ENCODE measurements at regions not wholly inside any gene's neighbourhood (a gene's known extent, or its start where the extent isn't known, plus 50 kb on each side); places are given as distances from the start of the nearest gene placed in this dataset.

GRCh38 chr7:12951397-12951801 is 264.0 kb downstream of the ARL4A start:
- no peak for TF ChIP-seq SPI1 (IDR thresholded peaks at IDR 0.05; ENCODE audit: borderline replicate concordance, low read depth)
- TF ChIP-seq, protein P1, sequence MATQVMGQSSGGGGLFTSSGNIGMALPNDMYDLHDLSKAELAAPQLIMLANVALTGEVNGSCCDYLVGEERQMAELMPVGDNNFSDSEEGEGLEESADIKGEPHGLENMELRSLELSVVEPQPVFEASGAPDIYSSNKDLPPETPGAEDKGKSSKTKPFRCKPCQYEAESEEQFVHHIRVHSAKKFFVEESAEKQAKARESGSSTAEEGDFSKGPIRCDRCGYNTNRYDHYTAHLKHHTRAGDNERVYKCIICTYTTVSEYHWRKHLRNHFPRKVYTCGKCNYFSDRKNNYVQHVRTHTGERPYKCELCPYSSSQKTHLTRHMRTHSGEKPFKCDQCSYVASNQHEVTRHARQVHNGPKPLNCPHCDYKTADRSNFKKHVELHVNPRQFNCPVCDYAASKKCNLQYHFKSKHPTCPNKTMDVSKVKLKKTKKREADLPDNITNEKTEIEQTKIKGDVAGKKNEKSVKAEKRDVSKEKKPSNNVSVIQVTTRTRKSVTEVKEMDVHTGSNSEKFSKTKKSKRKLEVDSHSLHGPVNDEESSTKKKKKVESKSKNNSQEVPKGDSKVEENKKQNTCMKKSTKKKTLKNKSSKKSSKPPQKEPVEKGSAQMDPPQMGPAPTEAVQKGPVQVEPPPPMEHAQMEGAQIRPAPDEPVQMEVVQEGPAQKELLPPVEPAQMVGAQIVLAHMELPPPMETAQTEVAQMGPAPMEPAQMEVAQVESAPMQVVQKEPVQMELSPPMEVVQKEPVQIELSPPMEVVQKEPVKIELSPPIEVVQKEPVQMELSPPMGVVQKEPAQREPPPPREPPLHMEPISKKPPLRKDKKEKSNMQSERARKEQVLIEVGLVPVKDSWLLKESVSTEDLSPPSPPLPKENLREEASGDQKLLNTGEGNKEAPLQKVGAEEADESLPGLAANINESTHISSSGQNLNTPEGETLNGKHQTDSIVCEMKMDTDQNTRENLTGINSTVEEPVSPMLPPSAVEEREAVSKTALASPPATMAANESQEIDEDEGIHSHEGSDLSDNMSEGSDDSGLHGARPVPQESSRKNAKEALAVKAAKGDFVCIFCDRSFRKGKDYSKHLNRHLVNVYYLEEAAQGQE (IDR thresholded peaks at IDR 0.05; ENCODE audit: insufficient replicate concordance, low read depth) = no peak
- no peak for TF ChIP-seq POLR2AphosphoS5 (IDR thresholded peaks at IDR 0.05; ENCODE audit: low read depth)
- no peak for TF ChIP-seq GABPA (IDR thresholded peaks at IDR 0.05; ENCODE audit: low read depth)
- TF ChIP-seq, protein P2, sequence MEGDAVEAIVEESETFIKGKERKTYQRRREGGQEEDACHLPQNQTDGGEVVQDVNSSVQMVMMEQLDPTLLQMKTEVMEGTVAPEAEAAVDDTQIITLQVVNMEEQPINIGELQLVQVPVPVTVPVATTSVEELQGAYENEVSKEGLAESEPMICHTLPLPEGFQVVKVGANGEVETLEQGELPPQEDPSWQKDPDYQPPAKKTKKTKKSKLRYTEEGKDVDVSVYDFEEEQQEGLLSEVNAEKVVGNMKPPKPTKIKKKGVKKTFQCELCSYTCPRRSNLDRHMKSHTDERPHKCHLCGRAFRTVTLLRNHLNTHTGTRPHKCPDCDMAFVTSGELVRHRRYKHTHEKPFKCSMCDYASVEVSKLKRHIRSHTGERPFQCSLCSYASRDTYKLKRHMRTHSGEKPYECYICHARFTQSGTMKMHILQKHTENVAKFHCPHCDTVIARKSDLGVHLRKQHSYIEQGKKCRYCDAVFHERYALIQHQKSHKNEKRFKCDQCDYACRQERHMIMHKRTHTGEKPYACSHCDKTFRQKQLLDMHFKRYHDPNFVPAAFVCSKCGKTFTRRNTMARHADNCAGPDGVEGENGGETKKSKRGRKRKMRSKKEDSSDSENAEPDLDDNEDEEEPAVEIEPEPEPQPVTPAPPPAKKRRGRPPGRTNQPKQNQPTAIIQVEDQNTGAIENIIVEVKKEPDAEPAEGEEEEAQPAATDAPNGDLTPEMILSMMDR (IDR thresholded peaks at IDR 0.05; ENCODE audit: insufficient read depth, low read length) = no peak
- DNase-seq (ENCODE audit: low read depth in 1 of 2, low spot score in 1 of 2) = no peak
- Histone ChIP-seq H3K27ac (replicated peaks) (no peak overlapping the region), H3K27me3 (ENCODE audit: insufficient read depth, poor library complexity, severe bottlenecking) (no peaks in the 10 kb centered on the region), H3K4me3 (replicated peaks; ENCODE audit: insufficient read depth, low read length) (no peak overlapping the region)

- Histone ChIP-seq H3K4me3 (replicated peaks; ENCODE audit: insufficient read depth, low read length) (no peak overlapping the region), H3K27ac (replicated peaks) (no peak overlapping the region), H3K27me3 (ENCODE audit: insufficient read depth, poor library complexity, severe bottlenecking) (no peaks in the 10 kb centered on the region)
- no peak for DNase-seq (ENCODE audit: low read depth in 1 of 2, low spot score in 1 of 2)
- no peak for TF ChIP-seq SPI1 (IDR thresholded peaks at IDR 0.05; ENCODE audit: borderline replicate concordance, low read depth)
- TF ChIP-seq, protein P2 (IDR thresholded peaks at IDR 0.05; ENCODE audit: insufficient read depth, low read length) = no peak
- TF ChIP-seq GABPA (IDR thresholded peaks at IDR 0.05; ENCODE audit: low read depth) = no peak
Observed at GRCh38 chr7:12954380-12955033, 267.1 kb downstream of the ARL4A start.

- Histone ChIP-seq H3K27ac (replicated peaks) (no peak overlapping the region), H3K4me3 (replicated peaks; ENCODE audit: insufficient read depth, low read length) (no peak overlapping the region), H3K27me3 (ENCODE audit: insufficient read depth, poor library complexity, severe bottlenecking) (no peaks in the 10 kb centered on the region)
- DNase-seq (ENCODE audit: low read depth in 1 of 2, low spot score in 1 of 2) = no peak
- TF ChIP-seq, protein P2 (IDR thresholded peaks at IDR 0.05; ENCODE audit: insufficient read depth, low read length) = no peak
- no peak for TF ChIP-seq GABPA (IDR thresholded peaks at IDR 0.05; ENCODE audit: low read depth)
Observed at GRCh38 chr7:12957487-12957886, 270.1 kb downstream of the ARL4A start.

DNA sequence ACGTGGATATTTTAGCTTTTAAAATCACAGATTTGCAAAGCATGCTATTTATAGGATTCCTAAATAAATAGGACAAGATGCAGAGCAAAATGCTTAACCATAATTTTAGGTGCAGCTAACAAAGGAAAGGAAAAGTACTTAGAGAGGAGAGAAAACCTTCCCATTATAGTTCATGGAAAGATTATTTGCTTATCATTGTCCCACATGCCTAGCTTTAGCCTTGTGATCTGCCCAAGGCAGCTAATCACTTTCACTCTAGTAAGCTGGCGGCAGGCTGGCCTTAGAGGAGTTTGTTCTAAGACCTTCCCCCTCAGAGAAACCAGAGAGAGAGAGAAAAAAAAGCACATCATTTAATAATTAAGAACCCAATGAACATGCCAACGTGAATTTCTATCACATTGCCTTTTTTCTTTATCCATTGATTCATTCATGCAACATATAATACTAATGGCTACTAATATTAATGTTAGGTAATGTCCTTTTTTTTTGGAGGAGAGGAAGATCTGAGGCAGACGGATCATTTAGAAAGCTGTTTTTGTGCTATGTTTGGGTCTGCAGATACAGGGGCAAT is 274.6 kb downstream of the ARL4A start:
- TF ChIP-seq SPI1 (IDR thresholded peaks at IDR 0.05; ENCODE audit: borderline replicate concordance, low read depth) = no peak
- TF ChIP-seq, protein P1 (IDR thresholded peaks at IDR 0.05; ENCODE audit: insufficient replicate concordance, low read depth) = no peak
- TF ChIP-seq POLR2AphosphoS5 (IDR thresholded peaks at IDR 0.05; ENCODE audit: low read depth) = no peak
- no peak for TF ChIP-seq GABPA (IDR thresholded peaks at IDR 0.05; ENCODE audit: low read depth)
- TF ChIP-seq, protein P2 (IDR thresholded peaks at IDR 0.05; ENCODE audit: insufficient read depth, low read length) = no peak
- DNase-seq (ENCODE audit: low read depth in 1 of 2, low spot score in 1 of 2) = no peak
- Histone ChIP-seq H3K4me3 (replicated peaks; ENCODE audit: insufficient read depth, low read length) (no peak overlapping the region), H3K27me3 (ENCODE audit: insufficient read depth, poor library complexity, severe bottlenecking) (no peaks in the 10 kb centered on the region), H3K27ac (replicated peaks) (no peak overlapping the region)
